H9 (cell line): ENCODE measurements at regions not wholly inside any gene's neighbourhood (a gene's known extent, or its start where the extent isn't known, plus 50 kb on each side); places are given as distances from the start of the nearest gene placed in this dataset.

Source experiments
- DNase-seq: peaks from one replicate; pipeline ENCODE4 v3.0.0-alpha.2; 2017
- H2AFZ ChIP-seq: one replicate; pipeline ENCODE4 v1.6.1; 2013; ENCODE audit warnings: mild to moderate bottlenecking, low read length, control low read depth, moderate library complexity
- H2AK5ac ChIP-seq: 2 replicates; pipeline ENCODE4 v1.6.1; 2013; ENCODE audit warnings: low read length, control low read depth, mixed read lengths; ENCODE audit not compliant: insufficient read length
- H2BK120ac ChIP-seq: one replicate; pipeline ENCODE4 v1.6.1; 2013; ENCODE audit warnings: low read depth, mild to moderate bottlenecking, low read length, control low read depth, inconsistent platforms; ENCODE audit not compliant: poor library complexity, severe bottlenecking
- H2BK12ac ChIP-seq: 2 replicates; pipeline ENCODE4 v1.6.1; 2013; ENCODE audit warnings: low read length, control low read depth, mixed read lengths, low read depth; ENCODE audit not compliant: insufficient read length
- H2BK15ac ChIP-seq: 2 replicates; pipeline ENCODE4 v1.6.1; 2013; ENCODE audit warnings: low read depth, low read length, control low read depth
- H2BK20ac ChIP-seq: one replicate; pipeline ENCODE4 v1.6.1; 2013; ENCODE audit warnings: low read depth, mild to moderate bottlenecking, low read length, control low read depth, inconsistent platforms; ENCODE audit not compliant: poor library complexity, severe bottlenecking
- H2BK5ac ChIP-seq: 2 replicates; pipeline ENCODE4 v1.6.1; 2013; ENCODE audit warnings: low read length, control low read depth, mixed read lengths; ENCODE audit not compliant: insufficient read length
- H3K14ac ChIP-seq: 2 replicates; pipeline ENCODE4 v1.6.1; 2013; ENCODE audit warnings: low read length, control low read depth; ENCODE audit not compliant: insufficient read depth
- H3K18ac ChIP-seq: 2 replicates; pipeline ENCODE4 v1.6.1; 2013; ENCODE audit warnings: low read depth, mild to moderate bottlenecking, mixed read lengths, low read length, control low read depth; ENCODE audit not compliant: insufficient read length
- H3K23ac ChIP-seq: 2 replicates; pipeline ENCODE4 v1.6.1; 2013; ENCODE audit warnings: low read length, control low read depth, mixed read lengths, low read depth; ENCODE audit not compliant: insufficient read length
- H3K23me2 ChIP-seq: 2 replicates; pipeline ENCODE4 v1.6.1; 2013; ENCODE audit warnings: low read depth, mild to moderate bottlenecking, mixed read lengths, low read length, control low read depth; ENCODE audit not compliant: insufficient read length, poor library complexity, severe bottlenecking
- H3K27ac ChIP-seq: 2 replicates; pipeline ENCODE4 v1.5.1; 2013; ENCODE audit warnings: low read length, control low read depth, mixed read lengths, low read depth; ENCODE audit not compliant: insufficient read length
- H3K27me3 ChIP-seq: 2 replicates; pipeline ENCODE4 v1.6.1; 2013; ENCODE audit warnings: low read length, control low read depth, inconsistent platforms; ENCODE audit not compliant: insufficient read depth
- H3K4ac ChIP-seq: 2 replicates; pipeline ENCODE4 v1.6.1; 2013; ENCODE audit warnings: low read depth, mild to moderate bottlenecking, control low read depth, inconsistent platforms, low read length, moderate library complexity
- H3K4me1 ChIP-seq: 2 replicates; pipeline ENCODE4 v1.6.1; 2013; ENCODE audit warnings: low read length, control low read depth, inconsistent platforms; ENCODE audit not compliant: insufficient read depth
- H3K4me2 ChIP-seq: 2 replicates; pipeline ENCODE4 v1.6.1; 2013; ENCODE audit warnings: low read length, control low read depth, mixed read lengths; ENCODE audit not compliant: insufficient read length, insufficient read depth
- H3K56ac ChIP-seq: 2 replicates; pipeline ENCODE4 v1.6.1; 2013; ENCODE audit warnings: low read depth, mild to moderate bottlenecking, mixed read lengths, low read length, control low read depth; ENCODE audit not compliant: insufficient read length
- H3K79me1 ChIP-seq: 2 replicates; pipeline ENCODE4 v1.6.1; 2013; ENCODE audit warnings: low read depth, mild to moderate bottlenecking, moderate library complexity, low read length, control low read depth, inconsistent platforms; ENCODE audit not compliant: insufficient read depth, poor library complexity, severe bottlenecking
- H3K79me2 ChIP-seq: 2 replicates; pipeline ENCODE4 v1.6.1; 2013; ENCODE audit warnings: low read length, control low read depth, inconsistent platforms; ENCODE audit not compliant: insufficient read depth
- H3K9ac ChIP-seq: 2 replicates; pipeline ENCODE4 v1.6.1; 2013; ENCODE audit warnings: low read length, control low read depth, mixed read lengths; ENCODE audit not compliant: insufficient read length; ENCODE audit errors: extremely low read depth
- H3K9me3 ChIP-seq: one replicate; pipeline ENCODE4 v1.6.1; 2013; ENCODE audit warnings: low read depth, low read length, inconsistent platforms; ENCODE audit not compliant: control insufficient read depth
- H3T11ph ChIP-seq: one replicate; pipeline ENCODE4 v1.6.1; 2013; ENCODE audit warnings: mild to moderate bottlenecking, low read length, control low read depth, inconsistent platforms
- H4K20me1 ChIP-seq: one replicate; pipeline ENCODE4 v1.6.1; 2013; ENCODE audit not compliant: control insufficient read depth, insufficient read length, insufficient read depth
- H4K5ac ChIP-seq: 2 replicates; pipeline ENCODE4 v1.6.1; 2013; ENCODE audit warnings: low read depth, mild to moderate bottlenecking, mixed read lengths, low read length, control low read depth; ENCODE audit not compliant: insufficient read length
- H4K8ac ChIP-seq: replicated peaks from 2 replicates; pipeline ENCODE4 v1.6.1; 2013; ENCODE audit warnings: low read length, control low read depth, mixed read lengths, low read depth; ENCODE audit not compliant: insufficient read length
- H4K91ac ChIP-seq: 2 replicates; pipeline ENCODE4 v1.6.1; 2013; ENCODE audit warnings: low read depth, mild to moderate bottlenecking, moderate library complexity, mixed read lengths, low read length, control low read depth; ENCODE audit not compliant: insufficient read length
- H3K27ac Mint-ChIP-seq, 3 experiments: 2 replicates in 2 of 3; 3 replicates in 1 of 3; pipeline ENCODE4 v1.8.0; 2020 to 2021; ENCODE audit warnings: mixed read lengths in 3 of 3, mild to moderate bottlenecking in 1 of 3, moderate library complexity in 1 of 3
- H3K27me3 Mint-ChIP-seq: 2 replicates; pipeline ENCODE4 v1.8.0; 2021; ENCODE audit warnings: low read depth, mild to moderate bottlenecking, moderate library complexity, mixed read lengths
- H3K36me3 Mint-ChIP-seq, 3 experiments: 2 replicates in 2 of 3; 3 replicates in 1 of 3; pipeline ENCODE4 v1.8.0; 2020 to 2021; ENCODE audit warnings: low read depth in 3 of 3, mixed read lengths in 3 of 3; ENCODE audit not compliant: insufficient read depth in 1 of 3
- H3K4me1 Mint-ChIP-seq, 2 experiments: 2 replicates each; pipeline ENCODE4 v1.8.0; 2020; ENCODE audit warnings: mixed read lengths in 2 of 2
- H3K4me3 Mint-ChIP-seq, 2 experiments: 2 replicates in 1 of 2; 3 replicates in 1 of 2; pipeline ENCODE4 v1.8.0; 2020 to 2021; ENCODE audit warnings: mild to moderate bottlenecking in 2 of 2, mixed read lengths in 2 of 2, moderate library complexity in 1 of 2
- H3K9me3 Mint-ChIP-seq, 2 experiments: 2 replicates in 1 of 2; 3 replicates in 1 of 2; pipeline ENCODE4 v1.8.0; 2020; ENCODE audit warnings: mild to moderate bottlenecking in 2 of 2, mixed read lengths in 2 of 2, moderate library complexity in 1 of 2
- TF ChIP-seq, protein P1 (sequence below): fragments of 200-600 bp; sonication (generic); conservative IDR thresholded peaks from 3 replicates; pipeline ENCODE4 v1.8.0; 2021; ENCODE audit warnings: antibody characterized with exemption, mild to moderate bottlenecking

- H3K36me3 Mint-ChIP-seq, result no peaks in the 10 kb centered on the region
- Histone ChIP-seq H3K4me1 (no peaks in the 10 kb centered on the region; the same call in 1 of the 2 replicates), H3K14ac (no peak overlapping the region)
Measured at GRCh38 chr5:125654392-125654791, 768.8 kb upstream of the GRAMD2B start.

More at GRCh38 chr5:125654392-125654791, 768.8 kb upstream of the GRAMD2B start:
- H3K4me1 Mint-ChIP-seq, result peaks cover 7 to 12% of the 10 kb centered on the region in 2 experiments
- no peak overlapping the region for H3K9ac ChIP-seq
- no peak overlapping the region for H2BK12ac ChIP-seq
- no peak overlapping the region for H3K4ac ChIP-seq
- no peak overlapping the region for H3K27ac Mint-ChIP-seq
- H3K9me3 Mint-ChIP-seq, result no peaks in the 10 kb centered on the region
- no peak overlapping the region for H3K27ac ChIP-seq
- no peak overlapping the region for H2AK5ac ChIP-seq
- no peak overlapping the region for H2BK20ac ChIP-seq
- no peak overlapping the region for H2BK5ac ChIP-seq
- H3K4me2 ChIP-seq, result no peak overlapping the region
- H4K8ac ChIP-seq, result no peak overlapping the region
- no peak overlapping the region for H4K5ac ChIP-seq
- H4K20me1 ChIP-seq, result no peaks in the 10 kb centered on the region
- H3K23ac ChIP-seq, result no peak overlapping the region
- no peak overlapping the region for H2BK15ac ChIP-seq
- no peaks in the 10 kb centered on the region for H3K9me3 ChIP-seq
- H3K18ac ChIP-seq, result no peak overlapping the region
- no peak overlapping the region for H2BK120ac ChIP-seq
- H3K56ac ChIP-seq, result no peak overlapping the region
- H4K91ac ChIP-seq, result no peak overlapping the region
- H3T11ph ChIP-seq, result no peak overlapping the region
- TF ChIP-seq, protein P1, sequence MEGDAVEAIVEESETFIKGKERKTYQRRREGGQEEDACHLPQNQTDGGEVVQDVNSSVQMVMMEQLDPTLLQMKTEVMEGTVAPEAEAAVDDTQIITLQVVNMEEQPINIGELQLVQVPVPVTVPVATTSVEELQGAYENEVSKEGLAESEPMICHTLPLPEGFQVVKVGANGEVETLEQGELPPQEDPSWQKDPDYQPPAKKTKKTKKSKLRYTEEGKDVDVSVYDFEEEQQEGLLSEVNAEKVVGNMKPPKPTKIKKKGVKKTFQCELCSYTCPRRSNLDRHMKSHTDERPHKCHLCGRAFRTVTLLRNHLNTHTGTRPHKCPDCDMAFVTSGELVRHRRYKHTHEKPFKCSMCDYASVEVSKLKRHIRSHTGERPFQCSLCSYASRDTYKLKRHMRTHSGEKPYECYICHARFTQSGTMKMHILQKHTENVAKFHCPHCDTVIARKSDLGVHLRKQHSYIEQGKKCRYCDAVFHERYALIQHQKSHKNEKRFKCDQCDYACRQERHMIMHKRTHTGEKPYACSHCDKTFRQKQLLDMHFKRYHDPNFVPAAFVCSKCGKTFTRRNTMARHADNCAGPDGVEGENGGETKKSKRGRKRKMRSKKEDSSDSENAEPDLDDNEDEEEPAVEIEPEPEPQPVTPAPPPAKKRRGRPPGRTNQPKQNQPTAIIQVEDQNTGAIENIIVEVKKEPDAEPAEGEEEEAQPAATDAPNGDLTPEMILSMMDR, result no peak
- no peak overlapping the region for H2AFZ ChIP-seq
- no peak for DNase-seq
- no peak overlapping the region for H3K4me3 Mint-ChIP-seq
- no peaks in the 10 kb centered on the region for H3K23me2 ChIP-seq
- H3K79me2 ChIP-seq, result no peaks in the 10 kb centered on the region
- no peaks in the 10 kb centered on the region for H3K79me1 ChIP-seq
- no peaks in the 10 kb centered on the region for H3K27me3 ChIP-seq
- no peaks in the 10 kb centered on the region; the same call in 1 of the 2 replicates for H3K27me3 Mint-ChIP-seq
